Ishikawa (cell line): ENCODE measurements at regions not wholly inside any gene's neighbourhood (a gene's known extent, or its start where the extent isn't known, plus 50 kb on each side); places are given as distances from the start of the nearest gene placed in this dataset.

Experiments
- EP300 ChIP-seq: IDR thresholded peaks from 2 replicates; pipeline ENCODE4 v1.6.1; 2012; ENCODE audit warnings: borderline replicate concordance
- FOXM1 ChIP-seq: IDR thresholded peaks from 2 replicates; pipeline ENCODE4 v1.6.1; 2012; ENCODE audit warnings: low read depth, borderline replicate concordance
- MAX ChIP-seq: IDR thresholded peaks from 2 replicates; pipeline ENCODE4 v1.6.1; 2012
- RAD21 ChIP-seq: IDR thresholded peaks from 2 replicates; pipeline ENCODE4 v1.6.1; 2012; ENCODE audit warnings: low read depth
- TCF12 ChIP-seq: IDR thresholded peaks from 2 replicates; pipeline ENCODE4 v1.6.1; 2012; ENCODE audit warnings: low read depth
- YY1 ChIP-seq: IDR thresholded peaks from 2 replicates; pipeline ENCODE4 v1.6.1; 2012; ENCODE audit warnings: low read depth

GRCh38 chr6:12414096-12414675, 124.0 kb downstream of the EDN1 start:
- no peak for TF ChIP-seq FOXM1
- no peak for TF ChIP-seq RAD21
- TF ChIP-seq TCF12: no peak
- no peak for TF ChIP-seq YY1
- TF ChIP-seq MAX: no peak
- TF ChIP-seq EP300: no peak
